GM23338 (cell line): ENCODE measurements at regions not wholly inside any gene's neighbourhood (a gene's known extent, or its start where the extent isn't known, plus 50 kb on each side); places are given as distances from the start of the nearest gene placed in this dataset.

Experiments
- ATAC-seq: fragments of 200-7000 bp; cut with Tn5 transposase; 3 replicates; pipeline ENCODE4 v1.9.1; 2020
- DNase-seq: peaks from one replicate; pipeline ENCODE4 v3.0.0-alpha.2; 2015; ENCODE audit warnings: low spot score
- H2AFZ ChIP-seq: fragments of 200-600 bp; sonication (generic); 2 replicates; pipeline ENCODE4 v1.8.0; 2016; ENCODE audit warnings: antibody characterized with exemption, mild to moderate bottlenecking, moderate library complexity
- H3F3A ChIP-seq: fragments of 200-600 bp; sonication (generic); replicated peaks from 2 replicates; pipeline ENCODE4 v1.8.0; 2017; ENCODE audit warnings: antibody characterized with exemption, mixed run types, low read depth
- H3K27ac ChIP-seq: fragments of 200-600 bp; sonication (generic); 2 replicates; pipeline ENCODE4 v1.6.1; 2016; ENCODE audit warnings: low read depth
- H3K27me3 ChIP-seq: fragments of 200-600 bp; sonication (generic); 2 replicates; pipeline ENCODE4 v1.8.0; 2016; ENCODE audit warnings: mild to moderate bottlenecking, mixed run types, moderate library complexity; ENCODE audit not compliant: insufficient read depth
- H3K36me3 ChIP-seq: fragments of 200-600 bp; sonication (generic); 2 replicates; pipeline ENCODE4 v1.8.0; 2016; ENCODE audit warnings: mild to moderate bottlenecking; ENCODE audit not compliant: insufficient read depth
- H3K4me1 ChIP-seq: fragments of 200-600 bp; sonication (generic); 2 replicates; pipeline ENCODE4 v1.8.0; 2016; ENCODE audit warnings: mild to moderate bottlenecking, moderate library complexity; ENCODE audit not compliant: insufficient read depth
- H3K4me2 ChIP-seq: fragments of 200-600 bp; sonication (generic); 2 replicates; pipeline ENCODE4 v1.7.1; 2017; ENCODE audit warnings: mixed run types
- H3K4me3 ChIP-seq: fragments of 200-600 bp; sonication (generic); 2 replicates; pipeline ENCODE4 v1.6.1; 2016; ENCODE audit warnings: mixed run types
- H3K79me2 ChIP-seq: fragments of 200-600 bp; sonication (generic); replicated peaks from 2 replicates; pipeline ENCODE4 v1.8.0; 2017; ENCODE audit warnings: mild to moderate bottlenecking; ENCODE audit not compliant: insufficient read depth
- H3K9me2 ChIP-seq: fragments of 200-600 bp; sonication (generic); 2 replicates; pipeline ENCODE4 v1.8.0; 2017; ENCODE audit not compliant: insufficient read depth
- H4K20me1 ChIP-seq: fragments of 200-600 bp; sonication (generic); replicated peaks from 2 replicates; pipeline ENCODE4 v1.8.0; 2017; ENCODE audit warnings: mild to moderate bottlenecking; ENCODE audit not compliant: insufficient read depth
- H3K27ac Mint-ChIP-seq: 2 replicates; pipeline ENCODE4 v1.8.0; 2020; ENCODE audit warnings: inconsistent platforms, mild to moderate bottlenecking, moderate library complexity, mixed read lengths
- H3K27me3 Mint-ChIP-seq: 3 replicates; pipeline ENCODE4 v1.8.0; 2022; ENCODE audit warnings: low read depth, mild to moderate bottlenecking, moderate library complexity, mixed read lengths, inconsistent platforms; ENCODE audit not compliant: insufficient read depth, poor library complexity
- H3K36me3 Mint-ChIP-seq: 3 replicates; pipeline ENCODE4 v1.8.0; 2021; ENCODE audit warnings: low read depth, mild to moderate bottlenecking, inconsistent platforms, moderate library complexity, mixed read lengths
- H3K4me1 Mint-ChIP-seq: 3 replicates; pipeline ENCODE4 v1.8.0; 2020; ENCODE audit warnings: mild to moderate bottlenecking, inconsistent platforms, mixed read lengths
- H3K4me3 Mint-ChIP-seq: 3 replicates; pipeline ENCODE4 v1.8.0; 2021; ENCODE audit warnings: moderate library complexity, mild to moderate bottlenecking, inconsistent platforms, mixed read lengths
- H3K9me3 Mint-ChIP-seq: 3 replicates; pipeline ENCODE4 v1.8.0; 2020; ENCODE audit warnings: moderate library complexity, mild to moderate bottlenecking, inconsistent platforms, mixed read lengths
- CREB1 ChIP-seq: fragments of 250-450 bp; sonication (Bioruptor Pico); IDR thresholded peaks from 2 replicates; pipeline ENCODE4 v1.5.0; 2020; ENCODE audit warnings: low read depth, mild to moderate bottlenecking, moderate library complexity
- CTCF ChIP-seq, 2 experiments: fragments of 200-600 bp in 1 of 2; sonication (generic) in 1 of 2; conservative IDR thresholded peaks; 2 replicates each; pipeline versions ENCODE4 v1.5.1 to v1.6.1; 2016 to 2017; ENCODE audit warnings: antibody characterized with exemption in 2 of 2, low read depth in 2 of 2, mild to moderate bottlenecking in 2 of 2, moderate library complexity in 1 of 2
- EZH2 ChIP-seq: fragments of 200-600 bp; sonication (generic); IDR thresholded peaks from one replicate; pipeline ENCODE4 v1.8.0; 2017; ENCODE audit warnings: antibody characterized with exemption, mild to moderate bottlenecking, low read depth; ENCODE audit not compliant: unreplicated experiment
- EZH2phosphoT487 ChIP-seq: fragments of 200-600 bp; sonication (generic); IDR thresholded peaks from one replicate; pipeline ENCODE4 v1.8.1; 2018; ENCODE audit warnings: antibody characterized with exemption; ENCODE audit not compliant: unreplicated experiment
- JUNB ChIP-seq: IDR thresholded peaks from one replicate; pipeline ENCODE4 v1.6.1; 2016; ENCODE audit warnings: antibody characterized with exemption; ENCODE audit not compliant: unreplicated experiment
- NANOG ChIP-seq: IDR thresholded peaks from 2 replicates; pipeline ENCODE4 v1.6.1; 2016; ENCODE audit warnings: antibody characterized with exemption, borderline replicate concordance
- POLR2AphosphoS5 ChIP-seq: IDR thresholded peaks from 2 replicates; pipeline ENCODE4 v1.6.1; 2016; ENCODE audit warnings: antibody characterized with exemption, low read depth
- REST ChIP-seq: IDR thresholded peaks from one replicate; pipeline ENCODE4 v1.6.1; 2018; ENCODE audit warnings: antibody characterized with exemption; ENCODE audit not compliant: unreplicated experiment
- STAT1 ChIP-seq: IDR thresholded peaks from one replicate; pipeline ENCODE4 v1.6.1; 2016; ENCODE audit warnings: antibody characterized with exemption; ENCODE audit not compliant: unreplicated experiment
- ZNF114 ChIP-seq: fragments of 250-450 bp; sonication (Bioruptor Pico); IDR thresholded peaks from 2 replicates; pipeline ENCODE4 v1.5.0; 2020; ENCODE audit warnings: mild to moderate bottlenecking, moderate library complexity
- ZNF462 ChIP-seq: fragments of 250-450 bp; sonication (Bioruptor Pico); IDR thresholded peaks from 2 replicates; pipeline ENCODE4 v1.5.0; 2020; ENCODE audit warnings: mild to moderate bottlenecking, moderate library complexity

GRCh38 chr2:120954939-120955338 is 219.3 kb downstream of the GLI2 start:
- no peaks in the 10 kb centered on the region for H3K9me3 Mint-ChIP-seq

GRCh38 chr2:120955427-120955826 is 219.8 kb downstream of the GLI2 start:
- peaks cover 7% of the 10 kb centered on the region for H3K27me3 Mint-ChIP-seq
- H3K4me2 ChIP-seq: no peak overlapping the region
- H3K36me3 Mint-ChIP-seq: peaks cover 10% of the 10 kb centered on the region
- peaks cover 2% of the 10 kb centered on the region; the same call in 2 of the 3 replicates for H3K4me1 Mint-ChIP-seq
- H3K27ac Mint-ChIP-seq: no peak overlapping the region
- H3K9me2 ChIP-seq: no peaks in the 10 kb centered on the region
- H3K9me3 Mint-ChIP-seq: no peaks in the 10 kb centered on the region
- H3K27ac ChIP-seq: no peak overlapping the region
- DNase-seq: no peak
- H3K4me3 ChIP-seq: no peak overlapping the region
- ATAC-seq: no peak
- peaks cover 23% of the 10 kb centered on the region for H4K20me1 ChIP-seq
- no peaks in the 10 kb centered on the region for H3K27me3 ChIP-seq
- H2AFZ ChIP-seq: no peak overlapping the region
- H3K36me3 ChIP-seq: no peaks in the 10 kb centered on the region; the same call in 1 of the 2 replicates
- H3F3A ChIP-seq: peaks cover 6% of the 10 kb centered on the region; the same call in 1 of the 2 replicates
- H3K4me3 Mint-ChIP-seq: no peak overlapping the region
- H3K4me1 ChIP-seq: no peaks in the 10 kb centered on the region
- no peaks in the 10 kb centered on the region for H3K79me2 ChIP-seq
- no peak for TF ChIP-seq NANOG
- no peak for TF ChIP-seq STAT1
- TF ChIP-seq CREB1 (CRISPR knock-in tag): no peak
- no peak for TF ChIP-seq CTCF (conservative IDR thresholded peaks at IDR 0.05; ENCODE audit: low read depth in 2 of 2)
- no peak for TF ChIP-seq JUNB
- no peak for TF ChIP-seq REST
- TF ChIP-seq ZNF462 (CRISPR knock-in tag): no peak
- no peak for TF ChIP-seq POLR2AphosphoS5
- no peak for TF ChIP-seq ZNF114 (CRISPR knock-in tag)
- TF ChIP-seq EZH2: no peak
- TF ChIP-seq EZH2phosphoT487: no peak

More at GRCh38 chr2:120954939-120955338, 219.3 kb downstream of the GLI2 start:
- H3K27me3 ChIP-seq: no peaks in the 10 kb centered on the region
- H3K36me3 ChIP-seq: no peaks in the 10 kb centered on the region; the same call in 1 of the 2 replicates
- TF ChIP-seq ZNF114 (CRISPR knock-in tag): no peak
- TF ChIP-seq EZH2phosphoT487: no peak
- no peaks in the 10 kb centered on the region for H3K79me2 ChIP-seq
- H3K4me1 ChIP-seq: no peaks in the 10 kb centered on the region
- ATAC-seq (no peak), DNase-seq (no peak)
- peaks cover 2% of the 10 kb centered on the region; the same call in 2 of the 3 replicates for H3K4me1 Mint-ChIP-seq
- H4K20me1 ChIP-seq: peaks cover 20% of the 10 kb centered on the region
- H3K27me3 Mint-ChIP-seq: peaks cover 7% of the 10 kb centered on the region
- H3K27ac ChIP-seq: no peak overlapping the region
- peaks cover 10% of the 10 kb centered on the region for H3K36me3 Mint-ChIP-seq
- H3K27ac Mint-ChIP-seq: no peak overlapping the region
- no peaks in the 10 kb centered on the region for H3K9me2 ChIP-seq
- H2AFZ ChIP-seq: no peak overlapping the region
- H3F3A ChIP-seq: peaks cover 6% of the 10 kb centered on the region; the same call in 1 of the 2 replicates
- no peak overlapping the region for H3K4me3 Mint-ChIP-seq
- no peak overlapping the region for H3K4me3 ChIP-seq
- no peak overlapping the region for H3K4me2 ChIP-seq
